Activated CD4-positive, alpha-beta T cell treated with anti-CD3 and anti-CD28 coated beads, Interleukin-2, amount 10 ng/mL, durations not matched to agents 7 days and 5 days (primary cell): ENCODE measurements at regions not wholly inside any gene's neighbourhood (a gene's known extent, or its start where the extent isn't known, plus 50 kb on each side); places are given as distances from the start of the nearest gene placed in this dataset.

Experiments used
- CTCF ChIA-PET: fragments of 350-600 bp; sonication (Branson Sonifier 250); formaldehyde crosslinking; loops from one replicate; lab custom pipeline; 2021; ENCODE audit warnings: antibody characterized with exemption; lab: Charles Lee
- POLR2A ChIA-PET: fragments of 350-600 bp; sonication (Branson Sonifier 250); formaldehyde crosslinking; loops from one replicate; lab custom pipeline; 2021; ENCODE audit warnings: antibody characterized with exemption; lab: Charles Lee
- DNase-seq: peaks from one replicate; pipeline ENCODE4 v3.0.0-alpha.2; 2020
- H3K27ac Mint-ChIP-seq: one replicate; pipeline ENCODE4 v1.8.0; 2021; ENCODE audit warnings: mild to moderate bottlenecking, moderate library complexity, mixed read lengths
- H3K27me3 Mint-ChIP-seq: one replicate; pipeline ENCODE4 v1.8.0; 2021; ENCODE audit warnings: mixed read lengths
- H3K36me3 Mint-ChIP-seq: one replicate; pipeline ENCODE4 v1.8.0; 2021; ENCODE audit warnings: low read depth, mixed read lengths
- H3K4me1 Mint-ChIP-seq: one replicate; pipeline ENCODE4 v1.8.0; 2021; ENCODE audit warnings: mixed read lengths
- H3K4me3 Mint-ChIP-seq: one replicate; pipeline ENCODE4 v1.8.0; 2021; ENCODE audit warnings: mild to moderate bottlenecking, moderate library complexity, mixed read lengths
- H3K9me3 Mint-ChIP-seq: one replicate; pipeline ENCODE4 v1.8.0; 2021; ENCODE audit warnings: mixed read lengths

DNA sequence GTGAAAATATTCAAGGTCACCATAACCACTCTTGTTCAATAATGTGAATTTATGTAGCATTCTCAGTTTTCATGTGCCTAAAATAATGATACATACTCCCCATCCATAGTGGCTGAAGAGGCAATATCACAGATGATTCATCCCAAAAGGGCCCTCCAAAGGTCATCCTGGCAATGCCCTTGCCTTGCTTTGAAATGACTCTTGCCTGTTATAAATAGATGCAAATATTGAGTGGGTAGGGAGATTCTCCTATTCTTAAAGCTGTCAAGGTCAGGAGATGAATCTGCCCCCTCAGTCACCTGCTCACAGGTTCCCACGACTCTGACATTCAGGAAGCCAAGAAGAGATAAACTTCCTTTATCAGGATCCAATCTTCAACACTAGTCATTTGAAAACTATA, 490.5 kb downstream of the TNS1 start:
- Mint-ChIP-seq H3K36me3 (no peaks in the 10 kb centered on the region), H3K27ac (no peak overlapping the region), H3K27me3 (no peaks in the 10 kb centered on the region), H3K4me1 (peaks cover 5% of the 10 kb centered on the region), H3K4me3 (no peak overlapping the region), H3K9me3 (no peaks in the 10 kb centered on the region)
- ChIA-PET POLR2A (no interaction called here), CTCF (no interaction called here)
- no peak for DNase-seq

DNA sequence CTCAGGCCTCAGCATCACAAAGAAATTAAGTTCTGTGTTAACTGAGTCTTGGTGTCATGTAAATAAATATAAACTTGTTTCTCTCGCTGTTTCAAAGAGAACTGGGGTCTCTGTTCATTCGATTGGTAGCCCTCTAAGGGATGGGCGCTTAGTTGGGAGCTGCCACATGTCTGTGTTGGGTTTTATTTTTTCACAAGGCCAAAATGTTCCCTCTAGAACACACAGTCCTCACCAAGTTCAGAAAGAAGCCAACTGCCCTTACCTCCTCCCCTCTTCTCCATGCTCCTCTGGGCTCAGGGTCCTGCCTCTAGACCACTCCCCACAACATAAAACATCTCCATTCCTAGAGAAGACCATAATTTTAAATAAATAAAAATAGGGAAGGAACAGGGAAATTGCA, 490.9 kb downstream of the TNS1 start:
- Mint-ChIP-seq H3K4me3 (no peak overlapping the region), H3K36me3 (no peaks in the 10 kb centered on the region), H3K4me1 (peaks cover 5% of the 10 kb centered on the region), H3K27ac (no peak overlapping the region), H3K9me3 (no peaks in the 10 kb centered on the region), H3K27me3 (no peaks in the 10 kb centered on the region)
- POLR2A ChIA-PET: no interaction called here
- CTCF ChIA-PET: interaction anchor here (1.1 to 1.4 kb wide), 2 partner anchors 18 to 454 kb away, joined by 3 to 4 read pairs; no protein-coding TSS in a partner anchor
- DNase-seq: no peak

DNA sequence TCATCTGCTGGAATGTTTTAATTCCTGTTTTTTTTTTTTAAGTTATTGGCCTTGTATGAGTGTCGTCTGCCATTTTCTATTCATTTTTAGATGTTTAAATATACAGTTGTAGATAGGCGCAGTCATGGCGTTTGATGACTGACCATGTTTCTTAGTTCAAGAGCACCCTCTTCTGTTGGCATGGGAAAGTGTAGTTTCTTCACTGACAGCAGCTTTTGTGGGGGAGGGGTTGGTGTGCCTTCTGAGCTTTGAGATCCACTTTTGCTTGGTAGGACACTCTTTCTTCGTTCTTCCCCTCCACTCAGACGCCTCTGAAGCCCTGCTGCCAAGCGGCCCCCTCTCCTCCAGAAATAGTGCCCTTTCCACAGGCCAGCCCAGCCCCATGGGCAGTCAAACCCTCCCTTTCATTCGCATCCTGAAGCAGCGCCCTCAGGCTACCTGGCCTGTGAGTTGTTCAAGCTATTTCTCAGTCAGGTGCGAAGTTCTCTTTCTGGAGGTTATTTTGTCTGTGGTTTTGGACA, 492.0 kb downstream of the TNS1 start:
- Mint-ChIP-seq H3K4me1 (peaks cover 5% of the 10 kb centered on the region), H3K36me3 (no peaks in the 10 kb centered on the region), H3K4me3 (no peak overlapping the region), H3K27ac (no peak overlapping the region), H3K27me3 (no peaks in the 10 kb centered on the region), H3K9me3 (no peaks in the 10 kb centered on the region)
- peak; percentile 62 for DNase-seq
- POLR2A ChIA-PET: no interaction called here
- CTCF ChIA-PET: interaction anchor here (1.1 to 1.4 kb wide), 2 partner anchors 19 to 453 kb away, joined by 3 to 4 read pairs; no protein-coding TSS in a partner anchor

DNA sequence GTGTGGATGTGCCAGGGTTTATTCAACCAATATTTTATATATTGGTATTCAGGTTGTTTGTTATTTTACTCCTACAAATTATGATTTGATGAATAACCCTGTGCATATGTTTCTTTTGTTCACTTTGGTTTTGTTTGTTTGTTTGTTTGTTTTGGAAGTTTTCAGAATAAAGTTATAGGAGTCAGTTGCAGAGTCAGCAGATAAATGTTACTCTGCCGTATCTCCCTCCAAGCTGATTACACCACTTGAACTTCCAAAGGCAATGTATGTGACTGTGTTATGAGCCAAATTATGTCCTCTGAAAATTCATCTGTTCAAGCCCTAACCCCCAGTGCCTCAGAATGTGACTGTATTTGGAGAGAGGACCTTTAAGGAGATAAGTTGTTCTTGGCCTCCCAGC, 497.5 kb downstream of the TNS1 start:
- H3K4me1 Mint-ChIP-seq: no peaks in the 10 kb centered on the region
- peaks cover 5% of the 10 kb centered on the region for H3K27me3 Mint-ChIP-seq
- H3K9me3 Mint-ChIP-seq: no peaks in the 10 kb centered on the region
- no peak overlapping the region for H3K27ac Mint-ChIP-seq
- DNase-seq: no peak
- ChIA-PET POLR2A (no interaction called here), CTCF (no interaction called here)
- no peak overlapping the region for H3K4me3 Mint-ChIP-seq
- no peaks in the 10 kb centered on the region for H3K36me3 Mint-ChIP-seq

DNA sequence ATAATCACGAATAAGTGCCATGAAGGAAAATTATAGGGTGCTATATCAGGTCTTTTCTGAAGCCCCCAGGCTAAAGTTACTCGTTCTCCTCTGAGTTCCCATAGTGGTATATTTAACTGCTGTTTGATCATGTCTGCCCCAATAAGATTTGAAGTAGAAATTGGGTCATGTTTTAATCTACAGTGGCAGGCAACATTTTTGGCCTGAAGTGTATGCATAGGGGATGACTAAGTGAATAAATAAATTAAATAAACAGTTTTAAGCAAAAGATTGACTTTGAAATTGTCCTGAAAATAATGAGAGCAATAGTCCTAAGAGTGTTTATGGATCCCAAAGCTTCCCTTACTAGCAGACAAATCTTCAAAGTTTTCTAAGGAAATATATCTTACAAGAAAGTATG, 500.9 kb downstream of the TNS1 start:
- POLR2A ChIA-PET: no interaction called here
- CTCF ChIA-PET: no interaction called here
- no peaks in the 10 kb centered on the region for H3K36me3 Mint-ChIP-seq
- H3K27ac Mint-ChIP-seq: no peak overlapping the region
- no peak for DNase-seq
- H3K4me3 Mint-ChIP-seq: no peak overlapping the region
- peaks cover 5% of the 10 kb centered on the region for H3K27me3 Mint-ChIP-seq
- H3K4me1 Mint-ChIP-seq: no peaks in the 10 kb centered on the region
- H3K9me3 Mint-ChIP-seq: no peaks in the 10 kb centered on the region

DNA sequence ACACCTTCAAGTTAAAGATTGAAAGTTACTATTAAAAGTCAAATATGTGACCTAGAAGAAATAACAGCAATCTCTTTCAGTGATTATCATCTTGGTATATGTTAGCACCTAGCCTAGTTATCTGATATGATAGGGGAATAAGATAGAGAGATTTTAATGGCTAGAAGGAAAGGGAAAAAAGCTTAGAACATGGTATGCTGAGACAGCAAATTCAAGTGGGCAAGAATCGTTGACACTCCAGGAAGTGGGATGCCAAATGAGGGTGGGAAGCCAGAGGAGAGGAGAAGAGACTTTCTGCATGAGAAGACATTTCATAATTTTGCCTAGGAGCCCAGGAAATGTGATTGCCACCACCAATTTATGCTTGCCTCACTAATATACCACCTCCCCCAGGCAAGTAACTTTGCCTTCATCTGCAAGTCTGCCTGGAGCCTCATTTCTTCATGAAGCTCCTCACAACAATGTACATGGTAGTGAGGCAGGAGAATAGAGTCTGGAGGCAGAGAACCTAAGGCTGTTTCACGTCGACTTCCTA, 504.9 kb downstream of the TNS1 start:
- Mint-ChIP-seq H3K4me3 (no peak overlapping the region), H3K4me1 (no peaks in the 10 kb centered on the region), H3K9me3 (no peaks in the 10 kb centered on the region), H3K36me3 (no peaks in the 10 kb centered on the region), H3K27ac (no peak overlapping the region), H3K27me3 (no peaks in the 10 kb centered on the region)
- CTCF ChIA-PET: no interaction called here
- POLR2A ChIA-PET: no interaction called here
- no peak for DNase-seq

DNA sequence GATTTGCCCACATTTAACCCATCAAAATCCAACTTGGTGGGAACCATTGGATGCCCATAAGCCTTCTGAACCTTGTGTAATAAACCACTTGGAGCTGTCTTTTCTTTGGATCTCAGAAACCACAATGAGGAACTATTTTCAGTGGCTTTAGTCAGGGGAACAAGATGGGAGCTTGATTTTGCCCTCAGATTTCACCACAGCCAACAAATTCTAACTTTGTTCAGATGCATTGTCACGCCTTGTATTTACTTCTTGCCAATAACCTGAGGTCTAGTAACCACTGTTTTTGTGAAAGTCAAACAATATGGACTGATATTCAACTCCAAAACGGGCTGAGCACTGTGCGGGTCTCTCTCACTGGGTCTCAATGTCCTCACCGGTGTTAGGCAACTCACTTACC, 508.2 kb downstream of the TNS1 start:
- Mint-ChIP-seq H3K27me3 (peaks cover 3% of the 10 kb centered on the region), H3K9me3 (no peaks in the 10 kb centered on the region), H3K36me3 (no peaks in the 10 kb centered on the region), H3K4me3 (no peak overlapping the region), H3K4me1 (no peaks in the 10 kb centered on the region), H3K27ac (no peak overlapping the region)
- ChIA-PET POLR2A (no interaction called here), CTCF (no interaction called here)
- DNase-seq: no peak

DNA sequence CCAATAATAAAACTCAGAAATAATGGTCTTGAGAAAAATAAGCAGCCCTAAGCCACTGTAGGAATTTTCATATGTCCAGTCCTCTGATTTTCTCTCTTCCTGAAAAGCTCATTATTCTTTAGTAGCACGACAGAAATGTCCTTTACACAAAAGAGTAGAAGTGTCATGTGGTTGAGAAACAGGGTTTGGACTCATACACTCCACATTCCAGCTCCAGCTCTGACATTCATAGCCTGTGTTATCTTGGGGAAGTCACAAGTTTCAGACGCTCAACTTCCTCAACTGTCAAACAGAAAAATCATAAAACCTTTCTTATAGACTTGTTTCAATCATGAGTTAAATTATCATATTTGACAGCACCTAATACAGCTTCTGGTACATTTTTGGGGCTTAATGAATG, 511.5 kb downstream of the TNS1 start:
- no peaks in the 10 kb centered on the region for H3K36me3 Mint-ChIP-seq
- no peaks in the 10 kb centered on the region for H3K9me3 Mint-ChIP-seq
- no peaks in the 10 kb centered on the region for H3K4me1 Mint-ChIP-seq
- ChIA-PET POLR2A (no interaction called here), CTCF (no interaction called here)
- no peak for DNase-seq
- no peak overlapping the region for H3K4me3 Mint-ChIP-seq
- no peak overlapping the region for H3K27ac Mint-ChIP-seq
- peaks cover 4% of the 10 kb centered on the region for H3K27me3 Mint-ChIP-seq

DNA sequence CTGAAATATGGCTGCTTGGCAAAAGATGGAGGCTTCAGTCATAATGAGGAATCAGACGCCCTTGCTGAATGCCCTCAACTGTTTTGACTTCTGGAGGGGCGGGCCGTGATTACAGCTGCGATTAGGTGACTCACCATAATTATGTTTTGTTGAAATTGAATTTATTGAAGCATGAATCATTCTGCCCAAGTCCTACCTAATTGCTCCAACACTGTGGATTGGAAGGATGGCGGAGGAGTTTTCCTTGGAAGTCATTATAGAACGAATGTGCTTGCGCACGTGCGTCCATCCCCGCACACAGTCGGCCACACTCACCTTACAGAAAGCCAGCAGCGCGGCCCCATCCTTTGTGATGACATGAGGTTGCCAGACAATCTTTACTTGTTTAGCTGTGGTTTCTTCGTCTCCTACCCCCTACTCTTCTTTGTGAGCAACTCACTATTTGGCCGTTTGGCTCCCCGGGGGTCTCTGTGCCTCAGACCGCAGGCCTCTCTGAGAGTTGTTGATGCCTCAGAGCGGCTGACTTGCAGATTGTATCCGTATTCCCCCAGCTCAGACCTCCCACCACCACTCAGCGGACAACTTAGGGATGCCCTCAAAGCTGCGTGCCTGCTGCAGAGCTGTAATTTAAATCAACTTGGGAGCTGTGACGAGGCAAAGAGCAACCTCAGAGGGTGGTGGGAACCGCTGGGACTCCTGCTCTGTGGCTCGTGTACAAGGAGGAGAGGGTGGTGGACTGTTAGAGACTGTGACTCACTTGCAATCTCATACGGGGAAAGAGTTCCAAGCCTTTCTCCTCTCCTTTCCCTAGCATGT, 513.4 kb downstream of the TNS1 start:
- POLR2A ChIA-PET: no interaction called here

DNA sequence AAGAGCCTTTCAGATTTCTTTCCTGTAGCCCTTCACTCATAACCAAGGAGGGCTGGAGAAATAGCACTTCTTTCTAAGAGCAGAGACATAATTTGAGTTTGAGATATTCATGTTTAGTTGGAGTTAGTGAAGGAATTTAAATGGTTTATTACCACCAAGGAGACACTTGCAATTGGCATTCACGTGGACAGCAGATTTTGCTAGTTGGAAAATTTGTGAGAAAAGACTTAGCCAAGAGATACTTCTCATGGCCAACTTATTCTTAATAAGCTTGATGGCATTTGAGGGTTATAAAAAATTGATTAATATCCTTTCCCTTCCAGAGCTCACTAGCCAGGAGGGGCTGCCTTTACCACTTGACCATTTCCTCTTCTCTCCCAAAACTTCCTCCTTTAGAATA, 518.7 kb downstream of the TNS1 start:
- no peaks in the 10 kb centered on the region for H3K36me3 Mint-ChIP-seq
- no peak overlapping the region for H3K27ac Mint-ChIP-seq
- H3K4me3 Mint-ChIP-seq: no peak overlapping the region
- DNase-seq: no peak
- peaks cover 4% of the 10 kb centered on the region for H3K27me3 Mint-ChIP-seq
- POLR2A ChIA-PET: no interaction called here
- no peaks in the 10 kb centered on the region for H3K9me3 Mint-ChIP-seq
- no peaks in the 10 kb centered on the region for H3K4me1 Mint-ChIP-seq
- CTCF ChIA-PET: no interaction called here

More for the DNA sequence above, 513.4 kb downstream of the TNS1 start:
- CTCF ChIA-PET: no interaction called here
- H3K4me3 Mint-ChIP-seq: no peak overlapping the region
- H3K27me3 Mint-ChIP-seq: peaks cover 4% of the 10 kb centered on the region
- no peak overlapping the region for H3K27ac Mint-ChIP-seq
- DNase-seq: no peak
- no peaks in the 10 kb centered on the region for H3K36me3 Mint-ChIP-seq
- H3K4me1 Mint-ChIP-seq: no peaks in the 10 kb centered on the region
- no peaks in the 10 kb centered on the region for H3K9me3 Mint-ChIP-seq

DNA sequence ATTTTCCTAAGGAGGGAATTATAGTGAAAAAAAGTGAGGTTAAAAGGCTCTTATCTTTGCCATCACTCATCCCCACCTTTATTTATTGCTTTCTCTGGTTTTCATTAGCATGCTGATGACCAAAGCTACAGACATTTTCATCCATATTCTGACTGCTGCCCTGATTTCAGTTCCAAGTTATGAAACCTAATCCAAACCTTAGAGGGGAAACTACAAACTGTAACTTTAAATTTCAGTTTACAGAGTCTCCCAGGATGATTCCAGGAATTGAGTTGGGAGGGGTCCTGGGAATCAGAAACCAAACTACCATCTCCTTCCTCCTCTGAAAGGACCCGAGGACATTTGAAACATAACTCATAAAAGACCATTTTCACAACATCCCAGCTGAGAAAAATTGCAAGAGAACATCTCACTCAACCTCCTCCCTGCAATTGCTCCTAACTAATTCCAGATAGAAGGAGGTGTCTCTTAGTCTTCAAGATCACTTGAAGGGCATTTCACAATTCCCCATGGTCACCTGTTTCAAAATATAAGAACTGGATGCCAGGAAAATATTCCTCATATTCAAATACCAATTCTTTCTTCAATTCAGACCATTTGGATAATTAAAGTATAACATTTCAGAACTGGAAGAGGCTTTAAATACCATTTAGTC, 520.6 kb downstream of the TNS1 start:
- Mint-ChIP-seq H3K27me3 (peaks cover 3% of the 10 kb centered on the region), H3K4me3 (no peak overlapping the region), H3K36me3 (no peaks in the 10 kb centered on the region), H3K27ac (no peak overlapping the region), H3K9me3 (no peaks in the 10 kb centered on the region), H3K4me1 (no peaks in the 10 kb centered on the region)
- CTCF ChIA-PET: no interaction called here
- no peak for DNase-seq
- POLR2A ChIA-PET: no interaction called here

DNA sequence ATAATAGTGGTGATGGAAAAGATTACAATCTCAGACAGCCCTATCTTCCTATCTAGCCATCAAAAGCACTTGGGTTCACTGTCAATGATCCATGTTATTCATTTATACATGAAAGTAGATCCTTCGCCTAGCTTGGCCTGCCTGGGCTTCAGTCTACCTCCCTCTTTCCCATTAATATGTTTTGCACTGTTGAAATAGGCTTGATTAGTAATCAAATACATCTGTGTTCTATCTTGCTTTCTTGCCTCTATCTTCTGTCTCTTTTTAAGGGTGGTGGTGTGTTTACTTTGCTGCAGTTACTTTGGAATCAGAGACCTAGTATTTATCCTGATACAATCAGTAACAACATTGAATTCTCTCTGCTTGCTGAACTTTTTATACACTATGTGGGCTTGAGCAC, 521.2 kb downstream of the TNS1 start:
- H3K9me3 Mint-ChIP-seq: no peaks in the 10 kb centered on the region
- peaks cover 2% of the 10 kb centered on the region for H3K27me3 Mint-ChIP-seq
- no peak overlapping the region for H3K4me3 Mint-ChIP-seq
- POLR2A ChIA-PET: no interaction called here
- no peak overlapping the region for H3K27ac Mint-ChIP-seq
- CTCF ChIA-PET: no interaction called here
- no peaks in the 10 kb centered on the region for H3K4me1 Mint-ChIP-seq
- DNase-seq: no peak
- H3K36me3 Mint-ChIP-seq: no peaks in the 10 kb centered on the region

DNA sequence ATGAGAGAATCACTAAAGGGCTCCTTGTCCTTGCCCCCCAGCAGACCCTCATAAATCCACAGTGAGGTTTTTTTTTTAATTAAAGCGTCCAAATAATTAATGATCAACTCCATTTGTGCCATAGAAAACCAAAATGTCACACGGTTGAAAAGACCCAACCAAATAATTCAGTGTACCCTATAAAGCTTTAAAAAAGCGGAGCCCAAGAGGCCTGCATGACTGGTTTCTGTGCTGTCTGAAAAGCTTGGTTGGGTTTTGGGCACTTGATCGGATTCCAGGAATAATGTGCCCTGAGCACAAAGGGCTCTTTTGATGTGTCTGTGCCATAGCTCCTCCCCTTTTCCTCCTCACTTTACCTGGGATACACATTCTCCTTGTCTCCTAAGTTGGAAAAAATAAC, 523.2 kb downstream of the TNS1 start:
- no peak overlapping the region for H3K27ac Mint-ChIP-seq
- ChIA-PET POLR2A (no interaction called here), CTCF (no interaction called here)
- peaks cover 2% of the 10 kb centered on the region for H3K27me3 Mint-ChIP-seq
- H3K4me1 Mint-ChIP-seq: no peaks in the 10 kb centered on the region
- no peaks in the 10 kb centered on the region for H3K9me3 Mint-ChIP-seq
- no peak for DNase-seq
- H3K36me3 Mint-ChIP-seq: no peaks in the 10 kb centered on the region
- H3K4me3 Mint-ChIP-seq: no peak overlapping the region
